ENCODE measurements at regions not wholly inside any gene's neighbourhood (a gene's known extent, or its start where the extent isn't known, plus 50 kb on each side); places are given as distances from the start of the nearest gene placed in this dataset.

- in situ Hi-C loops (cut with HindIII; ENCODE audit: low sequenced_read_pairs) = no loop called here
Observed at GRCh38 chr9:75824816-75825568, 65.5 kb upstream of the PCSK5 start.

GRCh38 chr9:75826314-75826713 is 64.2 kb upstream of the PCSK5 start:
- in situ Hi-C loops (cut with HindIII; ENCODE audit: low sequenced_read_pairs) = no loop called here

- in situ Hi-C loops (cut with HindIII; ENCODE audit: low sequenced_read_pairs) = no loop called here
Observed at GRCh38 chr9:75830303-75830702, 60.2 kb upstream of the PCSK5 start.

- in situ Hi-C loops (cut with HindIII; ENCODE audit: low sequenced_read_pairs) = no loop called here
Observed at GRCh38 chr9:75833778-75834177, 56.7 kb upstream of the PCSK5 start.

GRCh38 chr9:75834878-75835277 is 55.6 kb upstream of the PCSK5 start:
- in situ Hi-C loops (cut with HindIII; ENCODE audit: low sequenced_read_pairs) = no loop called here

Data from endothelial cell of hepatic sinusoid (primary cell).